Left ventricle myocardium superior (tissue), 1 donor: ENCODE measurements at regions not wholly inside any gene's neighbourhood (a gene's known extent, or its start where the extent isn't known, plus 50 kb on each side); places are given as distances from the start of the nearest gene placed in this dataset.
"Not testable (repeated sequence)": the region's sequence is repeated elsewhere in the genome, so short reads cannot be mapped to it uniquely, and the experiment has no call there.

Experiments used
- ATAC-seq: fragments of 200-7000 bp; cut with Tn5 transposase; one replicate; pipeline ENCODE4 v1.9.1; 2020; ENCODE audit warnings: mild to moderate bottlenecking, moderate library complexity
- DNase-seq: peaks from one replicate; pipeline ENCODE4 v3.0.0-alpha.2; 2020
- intact Hi-C: fragments of 100-400 bp; cut with micrococcal nuclease; formaldehyde crosslinking; loops from one replicate; pipeline ENCODE4 v1.11.0; 2022
- donor health status: DM: no; HTN: yes; CAD: no; lungs with severe emphysema.

DNA sequence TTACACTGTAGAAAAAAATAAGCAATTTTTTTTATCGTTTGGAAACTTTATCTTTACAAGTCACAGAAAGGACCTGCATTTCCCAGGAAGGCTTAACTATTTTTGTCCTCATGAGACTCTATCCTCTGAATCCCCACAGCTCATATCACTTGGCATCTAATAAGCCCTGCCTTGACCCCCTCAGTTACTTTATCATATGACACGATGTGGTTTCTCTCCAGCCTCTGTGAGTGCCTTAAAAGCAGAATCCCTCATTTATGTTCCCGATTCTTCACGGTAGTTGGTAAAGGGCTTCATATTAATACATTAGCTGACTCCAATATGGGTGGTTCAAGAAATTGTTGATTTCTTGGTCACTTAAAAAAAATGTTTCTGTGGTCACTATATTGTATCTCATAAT lies 296.6 kb upstream of the GRAMD2B start:
- ATAC-seq (no peak), DNase-seq (no peak)
- intact Hi-C loops: no loop called here

DNA sequence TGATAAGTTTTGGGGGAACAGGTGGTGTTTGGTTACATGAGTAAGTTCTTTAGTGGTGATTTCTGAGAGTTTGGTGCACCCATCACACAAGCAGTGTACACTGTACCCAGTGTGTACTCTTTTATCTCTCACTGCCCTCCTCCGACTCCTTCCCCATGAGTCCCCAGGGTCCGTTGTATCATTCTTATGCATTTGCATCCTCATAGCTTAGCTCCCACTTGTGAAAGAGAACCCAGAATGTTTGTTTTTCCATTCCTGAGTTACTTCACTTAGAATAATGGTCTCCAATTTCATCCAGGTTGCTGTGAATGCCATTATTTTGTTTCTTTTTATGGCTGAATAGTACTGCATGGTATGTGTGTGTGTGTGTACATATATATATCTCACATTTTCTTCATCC lies 295.8 kb upstream of the GRAMD2B start:
- DNase-seq, intact Hi-C loops, ATAC-seq: not testable (repeated sequence)

DNA sequence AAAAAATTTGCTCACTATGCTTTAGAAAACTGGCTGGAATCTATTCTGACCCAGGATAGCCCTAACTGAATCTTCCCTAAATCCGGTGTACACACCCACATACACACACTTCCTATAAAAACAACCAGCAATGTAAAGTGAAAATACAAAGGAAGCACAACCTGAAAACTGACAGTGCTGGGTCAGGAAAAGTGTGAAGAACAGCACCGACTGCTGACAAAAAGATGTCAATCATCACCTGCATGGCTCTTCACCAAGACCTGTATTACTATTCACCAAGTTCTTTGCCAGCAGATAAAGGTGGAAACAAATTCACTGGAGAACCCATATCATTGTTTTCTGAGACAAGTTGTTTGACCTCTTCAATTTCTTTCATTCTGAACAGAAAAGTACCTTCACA lies 293.8 kb upstream of the GRAMD2B start:
- ATAC-seq (no peak), DNase-seq (no peak)
- intact Hi-C loops: no loop called here

DNA sequence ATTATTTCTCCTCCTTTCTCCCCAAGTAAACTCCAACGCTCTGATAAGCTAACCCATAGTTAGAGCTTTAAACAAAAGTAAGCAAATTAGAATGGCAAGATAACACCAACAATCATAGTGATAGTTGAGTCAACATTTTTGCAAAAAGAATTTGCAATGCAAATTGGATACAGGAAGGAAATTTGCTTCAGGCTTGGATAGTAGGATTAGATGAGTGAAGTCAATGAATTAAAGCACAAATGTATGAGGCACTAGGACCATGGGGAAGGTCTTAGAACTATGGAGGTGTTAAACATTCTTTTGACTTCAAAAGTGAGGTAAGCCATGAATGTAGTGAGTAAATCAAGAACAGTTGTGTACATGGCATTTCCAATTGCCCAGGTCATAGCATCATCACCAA lies 289.8 kb upstream of the GRAMD2B start:
- intact Hi-C loops: no loop called here
- DNase-seq: no peak
- no peak for ATAC-seq

DNA sequence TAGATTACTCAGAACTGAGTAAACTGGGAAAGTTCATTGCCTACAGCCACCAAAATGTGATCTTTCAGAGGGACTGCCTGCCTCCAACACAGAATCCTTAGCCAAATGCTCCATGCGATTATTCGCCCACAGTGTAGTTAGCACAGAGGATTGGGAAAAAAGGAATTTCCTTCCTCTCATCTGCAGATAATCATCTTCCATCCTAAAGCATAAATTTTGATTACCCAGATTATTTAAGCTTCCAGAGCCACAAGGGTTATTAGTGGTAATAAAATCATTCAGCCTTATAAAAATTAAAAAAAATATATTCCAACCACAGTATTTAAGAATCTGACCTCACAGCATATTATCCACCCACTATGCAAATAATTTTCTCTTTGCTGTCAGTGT lies 285.3 kb upstream of the GRAMD2B start:
- DNase-seq (no peak), ATAC-seq (no peak)
- intact Hi-C loops: no loop called here

DNA sequence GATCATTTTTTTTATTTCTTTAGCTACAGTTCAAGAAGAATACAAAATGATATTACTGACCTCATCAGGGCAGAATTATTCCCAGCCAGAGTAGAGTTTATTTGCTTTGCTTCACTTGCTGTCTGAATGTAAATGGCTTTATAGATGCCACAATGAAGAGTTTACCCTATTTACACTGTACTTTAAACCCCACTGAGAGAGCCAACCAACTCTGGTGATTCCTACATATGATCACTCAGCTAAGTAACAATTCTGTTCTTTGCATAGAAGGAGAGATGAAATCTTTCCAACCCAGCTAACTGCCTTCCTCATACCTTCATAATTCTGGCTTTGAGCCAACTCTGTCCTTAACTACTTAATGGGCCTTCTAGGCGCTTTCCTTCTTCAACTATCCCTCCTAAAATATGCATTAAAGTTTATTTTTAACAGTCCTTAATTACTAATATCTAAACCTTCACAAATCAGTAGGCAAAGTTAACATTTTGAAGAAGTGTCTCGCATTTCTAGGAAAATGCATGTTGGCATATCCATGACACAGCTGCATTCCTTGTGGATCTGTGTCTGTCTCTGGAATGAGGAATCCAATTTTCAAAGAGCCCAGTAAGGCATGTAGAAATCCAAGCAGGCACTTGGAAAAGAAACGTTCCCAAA lies 284.8 kb upstream of the GRAMD2B start:
- intact Hi-C loops: no loop called here
- no peak for DNase-seq
- ATAC-seq: no peak

DNA sequence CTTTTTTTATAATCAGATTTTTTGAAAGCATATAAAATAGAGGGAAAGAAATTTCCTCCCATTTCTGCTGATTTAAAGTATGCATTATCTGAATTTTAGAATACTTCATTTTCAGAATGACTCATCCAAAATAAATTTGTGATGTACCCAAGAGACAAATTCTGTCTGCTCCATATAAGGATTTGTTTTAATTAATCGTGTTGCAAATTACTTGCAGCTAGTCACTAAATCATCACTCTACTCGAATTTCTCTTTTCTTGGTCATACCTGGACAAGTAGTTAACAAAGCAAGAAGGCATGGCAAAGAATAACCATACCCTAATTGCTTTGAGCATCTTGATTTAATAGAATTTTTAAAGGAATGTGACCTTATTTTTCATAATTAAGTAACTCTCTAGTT lies 284.1 kb upstream of the GRAMD2B start:
- intact Hi-C loops: no loop called here

DNA sequence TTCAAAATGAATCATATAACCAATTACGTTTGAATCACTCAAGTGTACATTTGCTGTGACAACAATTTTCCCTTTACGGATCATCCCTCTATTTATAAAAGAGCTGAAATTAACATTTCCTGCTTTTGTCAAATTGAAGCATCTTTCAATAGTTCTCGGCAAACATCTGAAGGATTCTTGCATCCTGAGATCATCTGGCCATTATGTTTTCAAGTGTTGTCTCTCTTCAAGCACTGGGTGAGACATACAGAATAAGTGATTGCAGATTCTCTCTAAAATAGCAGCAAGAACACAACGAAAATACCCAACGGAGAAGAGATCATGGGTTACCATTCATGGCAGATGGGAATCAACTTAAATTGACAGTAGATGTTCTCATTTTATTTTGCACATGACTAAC lies 283.4 kb upstream of the GRAMD2B start:
- ATAC-seq: no peak
- intact Hi-C loops: no loop called here
- DNase-seq: no peak

More for the DNA sequence above, 284.1 kb upstream of the GRAMD2B start:
- ATAC-seq (no peak), DNase-seq (no peak)

DNA sequence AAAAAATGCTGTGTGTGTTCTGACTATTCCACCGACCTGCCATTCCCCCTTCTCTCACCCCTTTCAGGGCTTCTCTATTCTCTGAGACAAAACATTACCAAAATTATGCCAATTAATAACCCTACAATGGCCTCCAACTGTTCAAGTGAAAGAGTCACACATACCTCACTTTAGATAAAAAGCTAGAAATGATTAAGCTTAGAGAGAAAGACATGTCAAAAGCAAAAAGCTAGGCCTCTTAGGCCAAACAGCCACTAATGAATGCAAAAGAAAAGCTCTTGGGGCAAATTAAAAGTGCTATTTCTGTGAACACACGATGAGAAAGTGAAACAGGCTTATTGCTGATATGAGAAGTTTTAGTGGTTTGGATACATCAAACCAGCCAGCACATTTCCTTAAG lies 279.6 kb upstream of the GRAMD2B start:
- DNase-seq (no peak), ATAC-seq (no peak)
- intact Hi-C loops: no loop called here

DNA sequence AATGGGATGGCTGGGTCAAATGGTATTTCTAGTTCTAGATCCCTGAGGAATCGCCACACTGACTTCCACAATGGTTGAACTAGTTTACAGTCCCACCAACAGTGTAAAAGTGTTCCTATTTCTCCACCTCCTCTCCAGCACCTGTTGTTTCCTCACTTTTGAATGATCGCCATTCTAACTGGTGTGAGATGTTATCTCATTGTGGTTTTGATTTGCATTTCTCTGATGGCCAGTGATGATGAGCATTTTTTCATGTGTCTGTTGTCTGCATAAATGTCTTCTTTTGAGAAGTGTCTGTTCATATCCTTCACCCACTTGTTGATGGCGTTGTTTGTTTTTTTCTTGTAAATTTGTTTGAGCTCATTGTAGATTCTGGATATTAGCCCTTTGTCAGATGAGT lies 272.9 kb upstream of the GRAMD2B start:
- intact Hi-C loops, DNase-seq, ATAC-seq: not testable (repeated sequence)

DNA sequence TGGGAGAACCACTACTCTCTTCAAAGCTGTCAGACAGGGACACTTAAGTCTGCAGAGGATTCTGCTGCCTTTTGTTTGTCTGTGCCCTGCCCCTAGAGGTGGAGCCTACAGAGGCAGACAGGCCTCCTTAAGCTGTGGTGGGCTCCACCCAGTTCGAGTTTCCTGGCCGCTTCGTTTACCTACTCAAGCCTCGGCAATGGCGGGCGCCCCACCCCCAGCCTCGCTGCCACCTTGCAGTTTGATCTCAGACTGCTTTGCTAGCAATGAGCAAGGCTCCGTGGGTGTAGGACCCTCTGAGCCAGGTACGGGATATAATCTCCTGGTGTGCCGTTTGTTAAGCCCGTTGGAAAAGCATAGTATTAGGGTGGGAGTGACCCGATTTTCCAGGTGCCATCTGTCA lies 267.9 kb upstream of the GRAMD2B start:
- ATAC-seq, intact Hi-C loops, DNase-seq: not testable (repeated sequence)

DNA sequence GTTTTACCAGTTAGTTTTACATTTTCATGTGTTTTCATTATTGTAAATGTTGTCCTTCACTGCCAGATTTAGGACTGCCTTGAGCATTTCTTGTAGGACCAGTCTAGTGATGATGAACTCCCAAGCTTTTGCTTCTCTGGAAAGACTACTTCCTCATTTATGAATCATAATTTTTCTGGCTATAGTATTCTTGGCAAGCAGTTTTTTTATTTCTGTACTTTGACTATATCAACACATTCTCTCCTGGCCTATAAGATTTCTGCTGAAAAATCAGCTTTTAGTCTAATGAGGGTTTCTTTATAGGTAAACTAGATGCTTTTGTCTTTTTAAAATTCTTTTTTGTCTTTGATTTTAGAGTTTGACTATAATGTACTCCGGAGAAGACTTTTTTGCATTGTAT lies 256.8 kb upstream of the GRAMD2B start:
- DNase-seq (no peak), ATAC-seq (no peak)
- intact Hi-C loops: no loop called here

DNA sequence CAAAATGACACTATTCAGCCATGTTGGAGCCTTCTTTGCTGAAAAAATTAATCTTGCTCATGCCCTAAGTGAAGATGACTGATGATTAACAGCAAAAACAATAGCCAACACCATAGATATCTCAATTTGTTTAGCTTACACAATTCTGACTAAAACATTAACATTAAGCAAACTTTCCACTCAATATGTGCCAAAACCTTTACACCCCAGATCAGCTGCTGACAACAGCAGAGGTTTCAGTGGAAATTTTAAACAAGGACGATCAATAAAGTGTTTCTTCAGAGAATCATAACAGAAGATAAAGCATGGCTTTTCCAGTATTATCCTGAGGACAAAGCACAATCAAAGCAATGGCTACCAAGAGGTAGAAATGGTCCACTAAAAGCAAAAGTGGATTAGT lies 254.4 kb upstream of the GRAMD2B start:
- intact Hi-C loops: no loop called here
- DNase-seq (no peak), ATAC-seq (no peak)

DNA sequence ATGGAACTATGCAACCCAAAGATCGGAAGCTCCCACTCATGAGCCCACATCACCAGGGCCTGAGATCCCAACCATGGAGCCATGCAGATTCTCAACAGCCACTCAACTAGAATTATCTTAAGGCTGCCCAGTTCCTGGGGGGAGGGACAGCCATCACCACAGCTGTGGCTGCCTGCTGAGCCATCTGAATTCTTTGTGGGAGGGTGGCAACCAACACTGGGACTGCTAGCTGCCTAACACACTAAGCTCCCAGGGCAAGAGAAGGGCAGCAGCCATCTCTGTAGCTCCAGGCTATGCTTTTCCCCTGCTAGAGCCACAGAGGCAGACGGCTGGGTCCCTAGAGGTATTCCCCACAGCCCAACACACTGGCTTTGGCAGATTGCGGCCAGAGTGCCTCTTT lies 251.3 kb upstream of the GRAMD2B start:
- ATAC-seq (no peak), DNase-seq (no peak)
- intact Hi-C loops: no loop called here

DNA sequence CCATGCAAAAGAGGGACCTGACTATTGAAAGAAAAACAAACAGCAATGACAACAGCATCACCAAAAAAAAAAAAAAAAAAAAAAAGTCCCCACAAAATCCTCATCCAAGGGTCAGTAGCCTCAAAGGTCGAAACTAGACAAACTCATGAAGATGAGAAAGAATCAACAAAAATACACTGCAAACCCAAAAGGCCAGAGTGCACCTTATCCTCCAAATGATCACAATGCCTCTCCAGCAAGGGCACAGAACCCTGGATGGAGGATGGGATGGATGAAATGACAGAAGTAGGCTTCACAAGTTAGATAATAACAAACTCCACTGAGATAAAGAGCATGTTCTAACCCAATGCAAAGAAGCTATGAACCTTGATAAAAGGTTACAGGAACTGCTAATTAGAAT lies 250.4 kb upstream of the GRAMD2B start:
- DNase-seq (no peak), ATAC-seq (no peak)
- intact Hi-C loops: no loop called here

DNA sequence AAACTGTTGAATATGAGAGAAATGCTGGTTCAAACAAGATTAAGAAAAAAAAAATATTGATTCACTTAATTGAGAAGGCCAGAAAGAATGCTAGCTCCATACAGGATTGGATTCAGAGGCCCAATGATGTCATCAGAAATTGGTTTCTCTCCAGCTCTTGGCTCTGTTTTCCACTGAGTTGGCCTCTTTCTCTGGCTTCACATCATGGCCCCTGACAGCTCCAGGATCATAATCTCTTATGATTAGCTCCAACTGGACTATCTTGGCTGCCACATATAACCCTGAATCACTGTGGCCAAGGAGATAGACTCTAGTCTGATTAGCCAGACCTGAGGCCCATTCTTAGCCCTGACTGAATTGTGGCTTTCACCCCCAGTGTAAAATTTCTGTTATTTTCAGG lies 244.7 kb upstream of the GRAMD2B start:
- ATAC-seq: peak; percentile 99
- DNase-seq: no peak

DNA sequence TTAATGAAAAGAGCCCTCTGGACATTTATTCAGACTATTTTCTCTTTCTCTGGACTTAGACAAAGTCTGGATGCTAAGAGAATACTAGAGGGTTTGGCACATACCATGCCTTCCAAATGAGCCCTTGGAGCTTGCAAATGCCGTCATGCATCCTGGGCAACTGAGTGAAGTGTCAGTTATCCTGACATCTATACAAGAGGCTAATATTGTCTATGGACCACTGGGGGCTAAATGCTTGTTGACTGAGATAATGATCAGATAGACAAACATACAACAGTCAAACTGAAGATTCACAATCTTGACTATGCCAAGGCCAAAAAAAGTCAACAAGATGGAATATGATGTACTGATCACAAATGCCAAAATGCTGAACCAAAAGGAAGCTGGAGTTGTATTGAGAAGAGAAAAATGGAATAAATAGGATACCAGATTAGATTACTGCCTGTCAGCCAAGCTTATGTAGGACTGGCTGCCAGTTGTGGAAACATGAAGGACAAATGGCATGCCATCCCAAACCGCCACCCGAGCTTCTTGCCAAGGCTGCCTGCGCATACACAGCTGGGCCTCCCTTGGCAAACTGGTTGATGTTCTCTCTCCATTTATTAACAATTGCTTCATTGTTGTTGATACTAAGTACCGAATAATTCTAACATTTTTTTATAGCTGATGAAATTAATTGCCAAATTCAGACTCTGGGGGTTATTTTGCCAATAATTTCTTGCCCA lies 240.1 kb upstream of the GRAMD2B start:
- DNase-seq: peak; percentile 45
- intact Hi-C loops: no loop called here
- no peak for ATAC-seq

More for the DNA sequence above, 244.7 kb upstream of the GRAMD2B start:
- intact Hi-C loops: no loop called here

DNA sequence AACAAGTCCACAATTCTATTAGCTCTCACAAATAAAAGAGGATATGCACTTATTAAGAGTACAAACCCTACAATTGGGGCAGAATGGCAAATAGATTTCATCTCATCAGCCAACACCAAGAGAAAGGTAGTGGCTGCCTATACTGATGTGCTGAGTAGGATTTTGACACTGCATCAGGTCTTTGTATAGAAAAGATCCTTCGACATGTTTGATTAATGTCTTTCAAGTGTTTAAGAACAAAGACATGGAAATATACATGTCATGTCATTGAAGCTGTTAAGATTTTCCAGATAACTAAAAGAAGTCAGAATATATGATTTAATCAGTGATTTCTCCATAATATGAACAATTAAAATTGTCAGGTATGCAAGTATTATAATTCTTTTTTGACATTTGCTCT lies 238.7 kb upstream of the GRAMD2B start:
- intact Hi-C loops: no loop called here
- DNase-seq (no peak), ATAC-seq (no peak)

DNA sequence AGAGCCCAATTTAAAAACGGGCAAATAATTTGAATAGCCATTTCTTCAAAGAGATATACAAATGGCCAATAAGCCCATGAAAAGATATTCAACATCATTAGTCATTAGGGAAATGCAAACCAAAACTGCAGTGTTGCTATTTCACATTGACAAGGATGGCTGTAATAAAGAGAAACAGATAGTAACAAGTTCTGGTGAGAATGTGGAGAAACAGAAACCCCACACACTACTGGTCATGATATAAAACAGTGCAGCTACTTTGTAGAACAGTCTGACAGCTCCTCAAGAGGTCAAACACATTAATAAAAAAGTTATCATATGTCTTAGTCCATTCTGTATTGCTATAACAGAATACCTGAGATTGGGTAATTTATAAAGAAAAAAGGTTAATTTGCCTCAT lies 237.0 kb upstream of the GRAMD2B start:
- ATAC-seq: no peak
- DNase-seq: no peak
- intact Hi-C loops: no loop called here

DNA sequence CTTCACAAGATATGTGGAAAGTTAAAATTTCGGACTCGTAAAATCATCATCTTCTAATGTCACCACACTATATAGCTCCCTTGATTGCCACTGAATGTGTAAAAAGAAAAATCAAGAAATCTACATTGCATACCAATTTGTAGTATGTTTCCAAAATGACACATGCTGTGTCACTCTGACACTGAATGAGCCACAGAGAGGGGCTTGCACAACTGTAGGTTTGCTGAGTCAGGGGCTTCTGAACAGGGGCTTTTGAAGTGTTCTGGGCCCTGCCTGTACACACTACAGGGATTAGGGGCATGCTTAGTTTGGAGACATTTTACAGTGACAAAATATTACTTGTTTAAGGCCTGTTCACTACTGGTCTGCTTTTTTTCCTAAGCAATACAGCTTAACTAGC lies 234.4 kb upstream of the GRAMD2B start:
- no peak for ATAC-seq
- intact Hi-C loops: no loop called here
- DNase-seq: no peak

DNA sequence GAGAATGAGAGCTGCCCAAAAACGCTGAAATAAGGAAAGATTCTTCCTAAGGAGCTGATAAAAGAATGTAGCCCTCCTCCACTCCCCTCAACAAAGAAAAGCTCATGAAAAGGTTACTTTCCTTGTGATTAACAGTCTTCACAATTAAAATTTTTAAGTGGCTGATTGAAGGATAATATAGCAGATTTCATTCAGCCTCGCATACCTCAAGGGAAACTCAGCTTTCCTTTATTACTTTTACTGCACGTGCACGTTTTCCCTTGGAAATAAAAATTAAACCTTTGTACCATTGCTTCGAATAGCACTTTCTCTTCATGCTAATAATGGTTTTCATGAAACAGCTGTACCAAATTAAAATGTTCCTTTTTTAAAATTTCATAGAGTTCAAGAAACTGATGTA lies 234.0 kb upstream of the GRAMD2B start:
- intact Hi-C loops: no loop called here
- DNase-seq (no peak), ATAC-seq (no peak)
